ENCODE measurements at regions not wholly inside any gene's neighbourhood (a gene's known extent, or its start where the extent isn't known, plus 50 kb on each side); places are given as distances from the start of the nearest gene placed in this dataset.

DNA sequence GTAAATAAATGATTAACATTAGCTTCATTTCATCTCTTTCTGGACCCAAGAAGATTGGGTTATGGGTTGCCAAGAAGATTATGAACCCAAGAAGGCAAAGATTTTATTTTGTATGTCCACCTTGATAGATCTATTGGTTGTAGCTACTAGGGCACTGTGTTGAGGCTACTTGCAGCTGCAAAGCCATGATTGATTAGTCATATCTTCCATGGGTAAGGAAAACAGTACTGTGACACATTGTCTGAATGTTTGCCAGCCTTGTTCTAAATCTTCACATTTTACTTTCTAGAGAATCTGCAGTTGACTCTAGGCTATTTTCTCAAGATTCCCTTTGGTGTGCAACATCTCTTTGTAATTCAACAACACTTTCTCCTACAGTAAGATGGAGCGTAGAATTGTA is 229.2 kb upstream of the KCNH8 start:
- no peaks in the 10 kb centered on the region for H3K36me3 Mint-ChIP-seq
- Histone ChIP-seq H3K4me3 (ENCODE audit: low read length) (no peak overlapping the region), H3K4me1 (ENCODE audit: control insufficient read depth in 2 of 2, insufficient read depth in 2 of 2, low read length in 2 of 2) (no peaks in the 10 kb centered on the region), H3K9me3 (ENCODE audit: control insufficient read depth in 2 of 3, low read length in 3 of 3) (no peaks in the 10 kb centered on the region), H3K27ac (ENCODE audit: low read depth, low read length) (no peak overlapping the region), H3K36me3 (ENCODE audit: control insufficient read depth in 2 of 3, insufficient read depth in 3 of 3, low read length in 3 of 3) (no peaks in the 10 kb centered on the region), H3K27me3 (ENCODE audit: control insufficient read depth in 2 of 2, insufficient read depth in 2 of 2, low read length in 2 of 2) (no peaks in the 10 kb centered on the region)
- no peak overlapping the region for H3K4me3 Mint-ChIP-seq
- H3K9me3 Mint-ChIP-seq: peaks cover 0 to 20% (median 7%) of the 10 kb centered on the region in 11 donors
- POLR2A ChIA-PET: no interaction called here
- H3K27ac Mint-ChIP-seq: no peak overlapping the region
- DNase-seq: no peak
- ATAC-seq: no peak
- H3K4me1 Mint-ChIP-seq: no peaks in the 10 kb centered on the region
- H3K27me3 Mint-ChIP-seq: peaks cover 0 to 22% (median 5%) of the 10 kb centered on the region in 5 donors
- intact Hi-C loops (cut with micrococcal nuclease): no loop called here
- CTCF ChIA-PET: no interaction called here

DNA sequence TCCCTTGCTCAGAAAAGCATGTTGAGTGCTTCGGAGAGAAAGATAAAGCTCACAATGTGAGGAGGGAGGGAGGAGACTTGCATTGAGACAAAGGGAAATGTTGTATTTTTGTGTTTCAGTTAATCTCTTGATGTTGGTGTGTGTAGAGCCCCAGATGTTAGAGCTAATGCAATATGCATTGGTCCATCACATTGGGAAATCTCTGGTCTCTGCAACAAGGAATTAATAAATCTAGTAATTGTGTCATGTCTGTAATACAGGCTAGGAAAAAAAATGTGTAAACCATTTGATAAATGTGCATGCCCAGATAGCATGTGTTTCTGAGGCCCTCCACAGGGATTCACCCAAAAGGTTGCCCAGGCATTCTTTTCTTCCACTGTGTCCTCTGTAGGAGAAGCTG is 230.4 kb upstream of the KCNH8 start:
- no peak overlapping the region for H3K27ac ChIP-seq (ENCODE audit: low read depth, low read length)
- Mint-ChIP-seq H3K36me3 (no peaks in the 10 kb centered on the region), H3K4me1 (no peaks in the 10 kb centered on the region), H3K27ac (no peak overlapping the region), H3K27me3 (peaks cover 2 to 25% (median 5%) of the 10 kb centered on the region in 5 donors), H3K9me3 (peaks cover 0 to 15% (median 6%) of the 10 kb centered on the region in 11 donors), H3K4me3 (no peak overlapping the region)
- intact Hi-C loops (cut with micrococcal nuclease): no loop called here
- no peaks in the 10 kb centered on the region for H3K27me3 ChIP-seq (ENCODE audit: control insufficient read depth in 2 of 2, insufficient read depth in 2 of 2, low read length in 2 of 2)
- no peaks in the 10 kb centered on the region for H3K9me3 ChIP-seq (ENCODE audit: control insufficient read depth in 2 of 3, low read length in 3 of 3)
- CTCF ChIA-PET: no interaction called here
- POLR2A ChIA-PET: no interaction called here
- ATAC-seq (no peak), DNase-seq (no peak)
- no peaks in the 10 kb centered on the region for H3K36me3 ChIP-seq (ENCODE audit: control insufficient read depth in 2 of 3, insufficient read depth in 3 of 3, low read length in 3 of 3)
- no peak overlapping the region for H3K4me3 ChIP-seq (ENCODE audit: low read length)
- no peaks in the 10 kb centered on the region for H3K4me1 ChIP-seq (ENCODE audit: control insufficient read depth in 2 of 2, insufficient read depth in 2 of 2, low read length in 2 of 2)

DNA sequence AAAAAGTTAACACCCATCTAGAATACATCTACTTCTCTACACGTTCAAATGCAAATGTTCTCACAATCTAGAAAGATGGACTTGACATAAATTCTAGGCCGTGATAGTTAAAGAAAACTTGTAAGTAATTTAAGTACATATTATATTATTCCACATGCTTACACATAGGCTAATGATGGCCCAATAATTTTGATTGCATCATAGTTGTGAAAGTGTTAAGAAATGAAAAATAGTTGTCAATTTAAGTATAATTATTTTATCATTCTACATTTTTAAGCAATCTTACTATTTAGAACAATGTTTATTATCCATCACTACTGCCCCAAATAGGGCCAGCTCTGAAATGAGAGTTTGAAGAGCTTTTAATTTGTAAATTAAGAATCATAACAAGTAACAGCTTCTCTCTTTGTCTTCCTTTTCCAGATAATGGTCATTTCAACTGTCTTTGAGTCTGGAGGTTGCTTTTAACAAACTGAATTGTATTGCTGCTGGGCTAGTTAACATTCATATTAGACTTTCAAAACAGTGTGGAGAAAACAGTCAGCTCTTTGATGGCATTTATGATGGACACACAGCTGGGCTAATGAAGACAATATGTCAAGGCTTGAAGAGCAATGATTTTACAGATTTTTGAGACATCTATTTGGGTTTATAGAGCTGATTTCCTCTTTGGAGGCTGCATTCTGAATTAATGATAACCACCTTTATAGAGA is 246.1 kb upstream of the KCNH8 start:
- no peaks in the 10 kb centered on the region for H3K9me3 Mint-ChIP-seq
- DNase-seq (no peak), ATAC-seq (no peak)
- intact Hi-C loops (cut with micrococcal nuclease): no loop called here
- H3K4me1 Mint-ChIP-seq: peaks cover 0 to 6% (median 0%) of the 10 kb centered on the region in 7 donors
- H3K27me3 Mint-ChIP-seq: peaks cover 0 to 10% (median 4%) of the 10 kb centered on the region in 5 donors
- no peak overlapping the region for H3K27ac ChIP-seq (ENCODE audit: low read depth, low read length)
- no peak overlapping the region for H3K27ac Mint-ChIP-seq
- ChIA-PET POLR2A (no interaction called here), CTCF (interaction anchor here (0.6 kb wide), 1 partner anchor 29 kb away, joined by 3 read pairs; no protein-coding TSS in a partner anchor)
- H3K4me3 ChIP-seq (ENCODE audit: low read length): no peak overlapping the region
- H3K4me1 ChIP-seq (ENCODE audit: control insufficient read depth in 2 of 2, insufficient read depth in 2 of 2, low read length in 2 of 2): no peaks in the 10 kb centered on the region
- no peak overlapping the region for H3K4me3 Mint-ChIP-seq
- H3K36me3 ChIP-seq (ENCODE audit: control insufficient read depth in 2 of 3, insufficient read depth in 3 of 3, low read length in 3 of 3): no peaks in the 10 kb centered on the region
- H3K36me3 Mint-ChIP-seq: no peaks in the 10 kb centered on the region
- no peaks in the 10 kb centered on the region for H3K9me3 ChIP-seq (ENCODE audit: control insufficient read depth in 2 of 3, low read length in 3 of 3)
- H3K27me3 ChIP-seq (ENCODE audit: control insufficient read depth in 2 of 2, insufficient read depth in 2 of 2, low read length in 2 of 2): no peaks in the 10 kb centered on the region

DNA sequence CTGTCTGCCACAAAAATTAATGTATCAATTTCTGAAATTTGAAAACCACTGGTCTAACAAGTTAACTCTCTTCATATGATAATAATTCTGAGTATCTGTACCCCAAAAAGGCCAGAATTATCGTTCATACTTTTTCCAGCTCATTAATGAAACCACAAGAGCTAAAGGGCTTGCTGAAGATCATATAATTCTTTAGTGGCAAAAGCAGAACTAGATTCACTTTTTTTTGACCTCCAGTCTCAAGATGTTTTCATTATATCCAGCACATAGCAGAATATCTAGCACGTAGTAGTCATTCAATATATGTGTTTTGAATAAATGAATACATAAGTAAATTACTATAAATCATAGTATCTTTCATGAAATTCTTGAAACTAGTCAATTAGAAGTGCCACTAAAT is 246.7 kb upstream of the KCNH8 start:
- H3K27me3 ChIP-seq (ENCODE audit: control insufficient read depth in 2 of 2, insufficient read depth in 2 of 2, low read length in 2 of 2): no peaks in the 10 kb centered on the region
- H3K9me3 Mint-ChIP-seq: no peaks in the 10 kb centered on the region
- intact Hi-C loops (cut with micrococcal nuclease): no loop called here
- H3K4me3 Mint-ChIP-seq: no peak overlapping the region
- peaks cover 0 to 6% (median 0%) of the 10 kb centered on the region in 7 donors for H3K4me1 Mint-ChIP-seq
- no peaks in the 10 kb centered on the region for H3K36me3 Mint-ChIP-seq
- no peaks in the 10 kb centered on the region for H3K9me3 ChIP-seq (ENCODE audit: control insufficient read depth in 2 of 3, low read length in 3 of 3)
- no peaks in the 10 kb centered on the region for H3K36me3 ChIP-seq (ENCODE audit: control insufficient read depth in 2 of 3, insufficient read depth in 3 of 3, low read length in 3 of 3)
- POLR2A ChIA-PET: no interaction called here
- ATAC-seq: no peak
- H3K4me1 ChIP-seq (ENCODE audit: control insufficient read depth in 2 of 2, insufficient read depth in 2 of 2, low read length in 2 of 2): no peaks in the 10 kb centered on the region
- DNase-seq: no peak
- no peak overlapping the region for H3K27ac ChIP-seq (ENCODE audit: low read depth, low read length)
- no peak overlapping the region for H3K4me3 ChIP-seq (ENCODE audit: low read length)
- CTCF ChIA-PET: interaction anchor here (0.6 kb wide), 1 partner anchor 28 kb away, joined by 3 read pairs; no protein-coding TSS in a partner anchor
- no peak overlapping the region for H3K27ac Mint-ChIP-seq
- peaks cover 0 to 15% (median 6%) of the 10 kb centered on the region in 5 donors for H3K27me3 Mint-ChIP-seq

DNA sequence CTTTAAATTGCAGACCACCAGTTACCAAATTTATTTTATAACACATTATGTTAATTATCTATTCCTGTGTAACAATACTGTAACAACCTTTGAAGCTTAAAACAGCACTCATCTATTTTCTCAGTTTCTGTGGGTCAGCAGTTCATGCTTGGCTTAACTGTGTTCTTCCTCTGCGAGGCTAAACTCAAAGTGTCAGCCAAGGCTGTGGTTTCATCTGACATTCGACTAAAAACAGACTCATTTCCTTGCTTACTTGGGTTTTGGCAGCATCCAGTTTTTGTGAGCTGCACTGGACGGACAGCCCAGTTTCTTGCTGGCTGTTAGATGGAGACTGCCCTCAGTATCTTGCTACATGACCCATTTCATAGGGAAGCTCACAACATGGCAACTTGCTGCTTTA is 247.3 kb upstream of the KCNH8 start:
- no peaks in the 10 kb centered on the region for H3K27me3 ChIP-seq (ENCODE audit: control insufficient read depth in 2 of 2, insufficient read depth in 2 of 2, low read length in 2 of 2)
- Mint-ChIP-seq H3K4me1 (peaks cover 0 to 6% (median 0%) of the 10 kb centered on the region in 7 donors), H3K27me3 (peaks cover 4 to 20% (median 11%) of the 10 kb centered on the region in 5 donors), H3K9me3 (no peaks in the 10 kb centered on the region), H3K27ac (no peak overlapping the region), H3K36me3 (no peaks in the 10 kb centered on the region), H3K4me3 (no peak overlapping the region)
- intact Hi-C loops (cut with micrococcal nuclease): no loop called here
- H3K9me3 ChIP-seq (ENCODE audit: control insufficient read depth in 2 of 3, low read length in 3 of 3): no peaks in the 10 kb centered on the region
- H3K4me3 ChIP-seq (ENCODE audit: low read length): no peak overlapping the region
- no peak for ATAC-seq
- no peaks in the 10 kb centered on the region for H3K36me3 ChIP-seq (ENCODE audit: control insufficient read depth in 2 of 3, insufficient read depth in 3 of 3, low read length in 3 of 3)
- ChIA-PET POLR2A (no interaction called here), CTCF (no interaction called here)
- no peak overlapping the region for H3K27ac ChIP-seq (ENCODE audit: low read depth, low read length)
- no peak for DNase-seq
- no peaks in the 10 kb centered on the region for H3K4me1 ChIP-seq (ENCODE audit: control insufficient read depth in 2 of 2, insufficient read depth in 2 of 2, low read length in 2 of 2)

DNA sequence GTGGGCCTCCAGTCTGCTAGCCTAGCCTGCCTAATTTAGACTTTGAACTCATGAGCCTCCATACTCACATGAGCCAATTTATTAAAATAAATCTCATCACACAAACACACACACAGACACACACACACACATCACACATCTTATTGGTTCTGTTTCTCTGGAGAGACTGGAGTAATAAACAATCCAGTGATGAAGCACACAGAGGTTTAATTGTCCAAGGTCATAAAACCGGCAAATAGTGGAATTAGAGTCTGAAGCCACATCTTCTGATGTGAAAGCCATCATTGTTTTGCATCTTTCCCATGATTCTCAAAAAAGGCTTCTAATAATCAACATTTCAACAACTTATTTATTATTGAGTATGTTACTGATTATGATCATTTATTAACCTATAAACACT is 249.4 kb upstream of the KCNH8 start:
- no peak for ATAC-seq
- Histone ChIP-seq H3K36me3 (ENCODE audit: control insufficient read depth in 2 of 3, insufficient read depth in 3 of 3, low read length in 3 of 3) (no peaks in the 10 kb centered on the region), H3K4me3 (ENCODE audit: low read length) (no peak overlapping the region), H3K27ac (ENCODE audit: low read depth, low read length) (no peak overlapping the region), H3K27me3 (ENCODE audit: control insufficient read depth in 2 of 2, insufficient read depth in 2 of 2, low read length in 2 of 2) (no peaks in the 10 kb centered on the region), H3K9me3 (ENCODE audit: control insufficient read depth in 2 of 3, low read length in 3 of 3) (no peaks in the 10 kb centered on the region), H3K4me1 (ENCODE audit: control insufficient read depth in 2 of 2, insufficient read depth in 2 of 2, low read length in 2 of 2) (no peaks in the 10 kb centered on the region)
- no peak overlapping the region for H3K27ac Mint-ChIP-seq
- intact Hi-C loops (cut with micrococcal nuclease): no loop called here
- H3K4me3 Mint-ChIP-seq: no peak overlapping the region
- no peaks in the 10 kb centered on the region for H3K9me3 Mint-ChIP-seq
- POLR2A ChIA-PET: no interaction called here
- DNase-seq: no peak
- H3K4me1 Mint-ChIP-seq: peaks cover 0 to 6% (median 0%) of the 10 kb centered on the region in 7 donors
- no peaks in the 10 kb centered on the region for H3K36me3 Mint-ChIP-seq
- CTCF ChIA-PET: no interaction called here
- H3K27me3 Mint-ChIP-seq: peaks cover 7 to 25% (median 15%) of the 10 kb centered on the region in 5 donors

DNA sequence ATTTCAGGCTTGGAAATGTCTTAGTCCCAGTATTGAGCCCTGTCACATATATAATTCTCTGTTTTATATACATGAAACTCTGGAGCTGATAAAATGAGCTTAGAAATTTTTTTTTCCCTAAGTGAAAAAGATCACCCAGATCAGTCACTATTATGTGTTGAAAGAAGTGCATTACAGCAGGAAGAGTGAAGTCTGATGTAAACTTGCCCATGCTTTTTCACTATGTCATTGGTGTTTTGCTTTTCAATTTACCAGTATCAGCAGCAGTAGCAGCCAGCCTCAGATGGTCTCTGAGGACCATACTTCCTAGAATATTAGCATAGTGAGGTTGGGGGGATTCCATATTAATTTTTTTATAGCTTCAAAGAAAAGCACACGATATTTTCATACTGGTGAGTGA is 255.6 kb upstream of the KCNH8 start:
- H3K36me3 Mint-ChIP-seq: no peaks in the 10 kb centered on the region
- Histone ChIP-seq H3K4me3 (ENCODE audit: low read length) (no peak overlapping the region), H3K36me3 (ENCODE audit: control insufficient read depth in 2 of 3, insufficient read depth in 3 of 3, low read length in 3 of 3) (no peaks in the 10 kb centered on the region), H3K27me3 (ENCODE audit: control insufficient read depth in 2 of 2, insufficient read depth in 2 of 2, low read length in 2 of 2) (no peaks in the 10 kb centered on the region), H3K27ac (ENCODE audit: low read depth, low read length) (no peak overlapping the region), H3K9me3 (ENCODE audit: control insufficient read depth in 2 of 3, low read length in 3 of 3) (no peaks in the 10 kb centered on the region), H3K4me1 (ENCODE audit: control insufficient read depth in 2 of 2, insufficient read depth in 2 of 2, low read length in 2 of 2) (peaks cover 0 to 7% of the 10 kb centered on the region in 2 donors)
- DNase-seq (no peak), ATAC-seq (no peak)
- peaks cover 2 to 20% (median 8%) of the 10 kb centered on the region in 7 donors for H3K4me1 Mint-ChIP-seq
- H3K27ac Mint-ChIP-seq: peak overlapping the region in 1 of 9 donors; percentile 17
- peaks cover 13 to 57% (median 48%) of the 10 kb centered on the region in 5 donors for H3K27me3 Mint-ChIP-seq
- H3K4me3 Mint-ChIP-seq: peak overlapping the region in 1 of 10 donors; percentile 49
- ChIA-PET CTCF (no interaction called here), POLR2A (no interaction called here)
- H3K9me3 Mint-ChIP-seq: no peaks in the 10 kb centered on the region
- intact Hi-C loops (cut with micrococcal nuclease): no loop called here
